ENCODE measurements at regions not wholly inside any gene's neighbourhood (a gene's known extent, or its start where the extent isn't known, plus 50 kb on each side); places are given as distances from the start of the nearest gene placed in this dataset.

DNA sequence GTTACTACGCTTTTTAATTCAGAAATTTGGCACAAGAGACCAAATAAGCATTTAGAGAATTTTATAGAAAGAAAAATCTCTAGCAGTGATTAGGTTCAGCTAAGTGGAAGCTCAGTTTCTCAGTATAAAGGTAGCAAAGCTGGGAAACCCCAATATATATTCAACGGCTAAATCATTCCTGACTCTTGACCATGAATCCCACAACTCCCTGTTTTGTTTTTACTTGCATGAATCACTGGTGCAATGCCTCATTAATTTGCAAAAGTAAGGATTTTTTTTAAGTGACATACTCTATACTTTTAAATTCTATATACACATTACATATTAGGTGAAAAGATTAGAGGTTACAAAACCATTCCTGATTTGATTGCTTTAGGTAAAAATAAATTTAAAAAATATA is 74.3 kb upstream of the PLEKHG7 start:
- H3K27me3 ChIP-seq (ENCODE audit: low read depth), result no peaks in the 10 kb centered on the region

DNA sequence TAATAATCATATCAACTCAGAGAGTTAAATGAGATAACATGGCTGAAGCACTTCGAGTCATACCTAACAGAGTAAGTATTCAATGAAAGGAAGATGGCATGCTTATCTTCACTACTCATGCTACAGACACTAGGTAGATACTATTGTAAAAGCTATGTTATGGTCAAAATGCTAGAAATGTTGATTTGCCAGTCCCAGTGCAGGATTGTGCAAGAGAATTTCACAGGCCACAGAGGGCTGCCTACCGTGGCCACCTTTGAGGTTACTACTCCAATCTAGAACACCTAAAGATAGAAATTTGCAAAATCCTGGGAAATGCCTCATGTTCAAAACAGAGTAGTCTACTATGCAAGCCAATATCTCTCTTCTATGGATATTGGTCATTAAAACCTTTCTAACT is 75.3 kb upstream of the PLEKHG7 start:
- Histone ChIP-seq H3K27me3 (ENCODE audit: low read depth) (no peaks in the 10 kb centered on the region), H3K4me1 (peaks cover 5% of the 10 kb centered on the region), H3K4me3 (no peak overlapping the region), H3K27ac (no peak overlapping the region), H3K9me3 (no peaks in the 10 kb centered on the region), H3K36me3 (no peaks in the 10 kb centered on the region)
- no peak for ATAC-seq
- intact Hi-C loops (cut with DNase I), result no loop called here
- DNase-seq, result no peak
- no peak for TF ChIP-seq CTCF (IDR thresholded peaks at IDR 0.05)

More for the DNA sequence above, 74.3 kb upstream of the PLEKHG7 start:
- ATAC-seq (no peak), DNase-seq (no peak)
- no peak overlapping the region for H3K4me3 ChIP-seq
- intact Hi-C loops (cut with DNase I), result no loop called here
- no peaks in the 10 kb centered on the region for H3K9me3 ChIP-seq
- no peaks in the 10 kb centered on the region for H3K36me3 ChIP-seq
- peaks cover 5% of the 10 kb centered on the region for H3K4me1 ChIP-seq
- no peak for TF ChIP-seq CTCF (IDR thresholded peaks at IDR 0.05)
- H3K27ac ChIP-seq, result no peak overlapping the region

DNA sequence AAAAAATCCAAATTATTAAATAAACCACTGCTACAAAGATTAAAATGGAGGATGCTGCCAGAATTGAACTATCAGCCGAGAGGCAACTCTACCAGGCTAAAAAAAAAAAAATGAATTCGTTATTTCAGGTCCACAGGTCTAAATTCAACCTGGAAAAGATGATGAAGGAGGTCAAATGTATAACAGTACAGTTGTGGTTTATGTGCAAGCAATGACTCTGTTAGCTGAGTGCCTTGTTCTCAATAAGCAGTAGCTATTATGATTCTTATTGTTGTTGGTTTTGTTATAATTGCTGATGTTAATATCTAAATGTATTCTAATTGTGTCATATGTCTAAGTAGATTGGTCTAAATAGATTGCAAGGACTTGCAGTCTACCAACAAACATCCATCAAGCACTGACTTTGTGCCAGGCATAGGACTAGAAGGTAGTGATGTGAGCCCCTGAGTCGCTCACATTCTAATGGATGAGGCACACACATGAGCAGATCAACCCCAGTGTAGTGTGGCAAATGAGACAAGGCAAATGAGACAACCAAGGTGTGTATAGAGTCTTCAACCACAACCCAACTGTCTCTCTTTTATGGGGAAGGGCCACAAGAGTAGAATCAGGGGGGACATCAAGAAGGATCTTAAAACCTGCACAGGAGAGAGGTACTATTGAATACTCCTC is 77.0 kb upstream of the PLEKHG7 start:
- intact Hi-C loops (cut with DNase I), result no loop called here
- Histone ChIP-seq H3K9me3 (no peaks in the 10 kb centered on the region), H3K36me3 (no peaks in the 10 kb centered on the region), H3K27ac (no peak overlapping the region), H3K4me3 (no peak overlapping the region), H3K4me1 (peaks cover 5% of the 10 kb centered on the region), H3K27me3 (ENCODE audit: low read depth) (no peaks in the 10 kb centered on the region)
- TF ChIP-seq CTCF (IDR thresholded peaks at IDR 0.05), result no peak
- no peak for DNase-seq
- ATAC-seq, result no peak

DNA sequence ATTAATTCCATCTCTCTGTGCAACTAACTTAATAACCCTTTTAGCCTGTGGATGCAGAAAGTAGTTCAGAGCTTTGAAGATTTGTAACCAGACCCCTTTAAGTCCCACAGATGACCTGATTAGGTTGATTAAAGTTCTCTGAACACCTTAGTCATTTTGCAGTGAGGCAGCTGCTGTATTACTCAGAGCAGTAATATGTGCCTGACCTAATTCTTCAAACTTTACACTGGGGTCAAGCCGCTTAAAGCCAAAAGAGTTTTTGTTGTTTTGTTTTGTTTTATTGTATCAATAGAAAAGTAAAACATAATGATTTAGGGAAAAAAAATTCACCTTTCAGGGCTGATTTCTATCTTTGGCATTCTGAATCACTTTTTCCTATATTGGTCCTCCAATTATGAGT is 78.6 kb upstream of the PLEKHG7 start:
- Histone ChIP-seq H3K27me3 (ENCODE audit: low read depth) (no peaks in the 10 kb centered on the region), H3K9me3 (no peaks in the 10 kb centered on the region), H3K36me3 (no peaks in the 10 kb centered on the region), H3K27ac (no peak overlapping the region), H3K4me1 (peaks cover 9% of the 10 kb centered on the region), H3K4me3 (no peak overlapping the region)
- intact Hi-C loops (cut with DNase I), result no loop called here
- ATAC-seq (no peak), DNase-seq (no peak)
- TF ChIP-seq CTCF (IDR thresholded peaks at IDR 0.05), result no peak

- Histone ChIP-seq H3K36me3 (no peaks in the 10 kb centered on the region), H3K27ac (no peak overlapping the region), H3K4me3 (no peak overlapping the region), H3K9me3 (no peaks in the 10 kb centered on the region), H3K4me1 (peaks cover 9% of the 10 kb centered on the region), H3K27me3 (ENCODE audit: low read depth) (no peaks in the 10 kb centered on the region)
- no peak for ATAC-seq
- intact Hi-C loops (cut with DNase I), result no loop called here
- no peak for TF ChIP-seq CTCF (IDR thresholded peaks at IDR 0.05)
- DNase-seq, result no peak
Measured at GRCh38 chr12:92623386-92623785, 79.4 kb upstream of the PLEKHG7 start.

Data from lower lobe of right lung (tissue), 2 donors.